Trophoblast cell (in vitro differentiated cells and primary cell): ENCODE measurements at regions not wholly inside any gene's neighbourhood (a gene's known extent, or its start where the extent isn't known, plus 50 kb on each side); places are given as distances from the start of the nearest gene placed in this dataset.

ENCODE experiments used
- DNase-seq, 2 donors: peaks; one replicate each; pipeline ENCODE4 v3.0.0-alpha.2; 2016
- H2AFZ ChIP-seq: 2 replicates; pipeline ENCODE4 v1.6.1; 2013; ENCODE audit warnings: low read length, moderate library complexity, mild to moderate bottlenecking; ENCODE audit not compliant: insufficient read depth, poor library complexity
- H2AK5ac ChIP-seq: 2 replicates; pipeline ENCODE4 v1.6.1; 2013; ENCODE audit warnings: mild to moderate bottlenecking, low read length
- H2BK120ac ChIP-seq: 2 replicates; pipeline ENCODE4 v1.6.1; 2013; ENCODE audit warnings: low read length, mild to moderate bottlenecking, moderate library complexity; ENCODE audit not compliant: insufficient read depth, poor library complexity
- H2BK12ac ChIP-seq: 2 replicates; pipeline ENCODE4 v1.6.1; 2013; ENCODE audit warnings: mild to moderate bottlenecking, low read length, moderate library complexity
- H2BK5ac ChIP-seq: 2 replicates; pipeline ENCODE4 v1.6.1; 2013; ENCODE audit warnings: low read length, low read depth, moderate library complexity, mild to moderate bottlenecking; ENCODE audit not compliant: poor library complexity
- H3K14ac ChIP-seq: 2 replicates; pipeline ENCODE4 v1.6.1; 2013; ENCODE audit warnings: mild to moderate bottlenecking, low read length
- H3K18ac ChIP-seq: 2 replicates; pipeline ENCODE4 v1.6.1; 2013; ENCODE audit warnings: mild to moderate bottlenecking, low read length
- H3K23ac ChIP-seq: 2 replicates; pipeline ENCODE4 v1.6.1; 2013; ENCODE audit warnings: low read length
- H3K27ac ChIP-seq: 2 replicates; pipeline ENCODE4 v1.5.1; 2013; ENCODE audit warnings: low read depth, mild to moderate bottlenecking, inconsistent platforms, low read length, moderate library complexity
- H3K27me3 ChIP-seq: 2 replicates; pipeline ENCODE4 v1.6.1; 2013; ENCODE audit warnings: inconsistent platforms, mild to moderate bottlenecking, low read length, moderate library complexity; ENCODE audit not compliant: insufficient read depth
- H3K36me3 ChIP-seq, 2 experiments: 1 replicate in 1 of 2; 2 replicates in 1 of 2; pipeline ENCODE4 v1.6.1; 2013; ENCODE audit warnings: low read length in 2 of 2, mild to moderate bottlenecking in 2 of 2, moderate library complexity in 1 of 2; ENCODE audit not compliant: insufficient read depth in 2 of 2, control insufficient read depth in 1 of 2
- H3K4ac ChIP-seq: 2 replicates; pipeline ENCODE4 v1.6.1; 2013; ENCODE audit warnings: low read depth, mild to moderate bottlenecking, low read length, moderate library complexity
- H3K4me1 ChIP-seq, 2 experiments: 1 replicate in 1 of 2; 2 replicates in 1 of 2; pipeline ENCODE4 v1.6.1; 2013; ENCODE audit warnings: low read length in 2 of 2, mild to moderate bottlenecking in 2 of 2, moderate library complexity in 1 of 2; ENCODE audit not compliant: insufficient read depth in 2 of 2, control insufficient read depth in 1 of 2
- H3K4me2 ChIP-seq: 2 replicates; pipeline ENCODE4 v1.6.1; 2013; ENCODE audit warnings: inconsistent platforms, mild to moderate bottlenecking, low read length, moderate library complexity
- H3K4me3 ChIP-seq: 2 replicates; pipeline ENCODE4 v1.5.1; 2013; ENCODE audit warnings: mild to moderate bottlenecking, low read depth, low read length, inconsistent platforms
- H3K79me1 ChIP-seq: one replicate; pipeline ENCODE4 v1.6.1; 2013; ENCODE audit warnings: low read length
- H3K79me2 ChIP-seq: 2 replicates; pipeline ENCODE4 v1.6.1; 2013; ENCODE audit warnings: low read length, mild to moderate bottlenecking; ENCODE audit not compliant: control insufficient read depth, insufficient read depth, poor library complexity
- H3K9ac ChIP-seq: 2 replicates; pipeline ENCODE4 v1.6.1; 2013; ENCODE audit warnings: mild to moderate bottlenecking, low read length
- H3K9me3 ChIP-seq: 2 replicates; pipeline ENCODE4 v1.6.1; 2013; ENCODE audit warnings: low read depth, mild to moderate bottlenecking, control low read depth, inconsistent platforms, low read length; ENCODE audit not compliant: insufficient read depth
- H4K12ac ChIP-seq: 2 replicates; pipeline ENCODE4 v1.6.1; 2013; ENCODE audit warnings: low read depth, mild to moderate bottlenecking, low read length, moderate library complexity
- H4K8ac ChIP-seq: 2 replicates; pipeline ENCODE4 v1.6.1; 2013; ENCODE audit warnings: low read depth, mild to moderate bottlenecking, low read length, moderate library complexity
- H4K91ac ChIP-seq: one replicate; pipeline ENCODE4 v1.6.1; 2013; ENCODE audit warnings: low read depth, mild to moderate bottlenecking, low read length, moderate library complexity
- WGBS: extraction: QIAGEN DNeasy Blood & Tissue Kit; methylation state at CpG from one replicate; pipeline ENCODE4 v1.1.7; 2013; ENCODE audit warnings: missing lambda C conversion rate; ENCODE audit not compliant: insufficient read length, insufficient coverage; ENCODE audit errors: extremely low coverage; 5-methylcytosine and 5-hydroxymethylcytosine counted together

- Histone ChIP-seq H3K4me1 (no peaks in the 10 kb centered on the region), H3K79me2 (no peaks in the 10 kb centered on the region), H3K9ac (no peak overlapping the region), H2AFZ (no peak overlapping the region), H3K9me3 (no peaks in the 10 kb centered on the region), H2BK12ac (no peak overlapping the region), H2BK120ac (no peak overlapping the region), H2AK5ac (no peak overlapping the region), H3K18ac (no peak overlapping the region), H3K27me3 (no peaks in the 10 kb centered on the region), H3K4me2 (no peak overlapping the region), H4K91ac (no peak overlapping the region), H3K4me3 (no peak overlapping the region), H3K14ac (no peak overlapping the region), H3K4ac (no peak overlapping the region), H3K23ac (no peak overlapping the region), H2BK5ac (no peak overlapping the region), H4K12ac (no peak overlapping the region), H3K36me3 (no peaks in the 10 kb centered on the region), H4K8ac (no peak overlapping the region), H3K79me1 (no peaks in the 10 kb centered on the region), H3K27ac (no peak overlapping the region)
- no CpG with 5 or more reads among the region's 3 CpGs for whole genome bisulfite sequencing
- DNase-seq: no peak
Measured at GRCh38 chr4:114487101-114487500, 111.5 kb upstream of the UGT8 start.

- Histone ChIP-seq H2BK12ac (no peak overlapping the region), H3K4ac (no peak overlapping the region), H2AK5ac (no peak overlapping the region), H4K12ac (no peak overlapping the region), H3K27me3 (no peaks in the 10 kb centered on the region), H4K91ac (no peak overlapping the region), H3K4me2 (no peak overlapping the region), H4K8ac (no peak overlapping the region), H2BK5ac (no peak overlapping the region), H3K4me1 (no peaks in the 10 kb centered on the region), H2BK120ac (no peak overlapping the region), H3K14ac (no peak overlapping the region), H3K9ac (no peak overlapping the region), H3K9me3 (no peaks in the 10 kb centered on the region), H2AFZ (no peak overlapping the region), H3K36me3 (no peaks in the 10 kb centered on the region), H3K23ac (no peak overlapping the region), H3K27ac (no peak overlapping the region), H3K79me1 (no peaks in the 10 kb centered on the region), H3K18ac (no peak overlapping the region), H3K4me3 (no peak overlapping the region), H3K79me2 (no peaks in the 10 kb centered on the region)
- WGBS: no CpG with 5 or more reads among the region's 3 CpGs
- peak in 1 of 2 donors; percentile 21 for DNase-seq
Measured at GRCh38 chr4:114488301-114488982, 110.2 kb upstream of the UGT8 start.

DNA sequence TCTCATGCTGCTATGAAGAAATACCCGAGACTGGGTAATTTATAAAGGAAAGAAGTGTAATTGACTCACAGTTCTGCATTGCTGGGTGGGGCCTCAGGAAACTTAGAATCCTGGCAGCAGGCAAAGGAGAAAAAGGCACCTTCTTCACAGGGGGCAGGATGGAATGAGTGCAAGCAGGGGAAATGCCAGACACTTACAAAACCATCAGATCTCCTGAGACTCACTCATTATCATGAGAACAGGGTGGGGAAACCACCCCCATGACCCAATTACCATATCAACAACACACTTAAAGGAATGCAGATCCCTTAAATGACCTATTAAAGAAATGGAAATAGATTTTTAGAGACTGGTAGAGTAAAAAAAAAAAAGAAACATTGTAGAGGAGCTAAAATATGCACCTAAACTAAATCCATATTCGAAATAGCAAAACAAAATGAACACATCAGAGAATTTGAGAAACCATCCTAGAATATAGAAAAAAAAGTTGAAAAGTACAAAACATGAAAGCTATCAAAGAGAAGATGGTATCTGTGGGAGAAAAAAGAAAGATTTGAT is 104.3 kb upstream of the UGT8 start:
- Histone ChIP-seq H2AFZ (no peak overlapping the region), H3K4me1 (no peaks in the 10 kb centered on the region), H2BK12ac (no peak overlapping the region), H4K8ac (no peak overlapping the region), H3K36me3 (no peaks in the 10 kb centered on the region), H3K4me2 (no peak overlapping the region), H3K27ac (no peak overlapping the region), H4K12ac (no peak overlapping the region), H3K27me3 (no peaks in the 10 kb centered on the region), H3K9me3 (no peaks in the 10 kb centered on the region), H3K4me3 (no peak overlapping the region), H2AK5ac (no peak overlapping the region), H3K4ac (no peak overlapping the region), H3K9ac (no peak overlapping the region), H3K14ac (no peak overlapping the region), H4K91ac (no peak overlapping the region), H3K23ac (no peak overlapping the region), H2BK120ac (no peak overlapping the region), H3K79me2 (no peaks in the 10 kb centered on the region), H2BK5ac (no peak overlapping the region), H3K18ac (no peak overlapping the region), H3K79me1 (no peaks in the 10 kb centered on the region)
- WGBS: no CpG with 5 or more reads among the region's 2 CpGs
- DNase-seq: no peak

DNA sequence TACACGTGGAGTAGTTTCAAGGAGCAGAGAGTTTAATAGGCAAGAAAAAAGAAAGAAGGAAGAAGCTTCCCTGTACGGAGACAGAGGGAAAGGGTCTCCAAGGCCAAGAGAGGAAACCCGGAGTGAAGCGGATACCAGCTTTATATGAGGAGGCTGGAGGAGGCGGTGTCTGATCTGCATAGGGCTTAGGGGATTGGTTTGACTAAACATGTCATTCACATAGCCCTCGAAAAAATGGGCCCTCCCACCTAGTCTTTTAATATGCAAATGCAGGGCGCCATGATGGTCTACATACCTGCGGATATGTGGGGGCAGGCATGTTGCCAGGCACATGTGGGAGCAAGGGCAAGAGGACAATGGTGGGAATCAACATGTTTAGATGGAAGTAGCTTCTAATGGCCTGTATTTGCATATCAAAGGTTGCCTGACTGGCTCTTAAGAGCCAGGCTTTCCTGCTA is 103.1 kb upstream of the UGT8 start:
- Histone ChIP-seq H3K9ac (no peak overlapping the region), H2BK5ac (no peak overlapping the region), H3K23ac (no peak overlapping the region), H4K8ac (no peak overlapping the region), H3K79me1 (no peaks in the 10 kb centered on the region), H3K36me3 (no peaks in the 10 kb centered on the region), H3K4ac (no peak overlapping the region), H2BK120ac (no peak overlapping the region), H4K91ac (no peak overlapping the region), H2BK12ac (no peak overlapping the region), H3K79me2 (no peaks in the 10 kb centered on the region), H4K12ac (no peak overlapping the region), H3K4me2 (no peak overlapping the region), H3K14ac (no peak overlapping the region), H3K27ac (no peak overlapping the region), H3K18ac (no peak overlapping the region), H2AFZ (no peak overlapping the region), H3K9me3 (no peaks in the 10 kb centered on the region), H3K27me3 (no peaks in the 10 kb centered on the region), H3K4me3 (no peak overlapping the region), H2AK5ac (no peak overlapping the region), H3K4me1 (no peaks in the 10 kb centered on the region)
- no peak for DNase-seq
- no CpG with 5 or more reads among the region's 8 CpGs for WGBS
